Dermis microvascular lymphatic vessel endothelial cell (primary cell): ENCODE measurements at regions not wholly inside any gene's neighbourhood (a gene's known extent, or its start where the extent isn't known, plus 50 kb on each side); places are given as distances from the start of the nearest gene placed in this dataset.

Experiments used
- DNase-seq, 2 donors: peaks; one replicate each; pipeline versions ENCODE4 v3.0.0 to v3.0.0-alpha.2; 2010; ENCODE audit warnings: low read depth in 2 of 2

GRCh38 chr6:63371104-63371715, 51.4 kb upstream of the LGSN start:
- DNase-seq = no peak

GRCh38 chr6:63372951-63373533, 53.3 kb upstream of the LGSN start:
- no peak for DNase-seq

- no peak for DNase-seq
These were observed 69.5 kb upstream of the LGSN start for GRCh38 chr6:63389191-63389844.

GRCh38 chr6:63391203-63391970, 71.6 kb upstream of the LGSN start:
- DNase-seq = no peak

- DNase-seq = no peak
These were observed 72.4 kb upstream of the LGSN start for GRCh38 chr6:63392092-63392724.

GRCh38 chr6:63394656-63395308, 75.0 kb upstream of the LGSN start:
- DNase-seq = no peak

- DNase-seq = no peak
These were observed 75.6 kb upstream of the LGSN start for GRCh38 chr6:63395381-63395780.

GRCh38 chr6:63403725-63404124, 83.9 kb upstream of the LGSN start:
- DNase-seq = no peak

- no peak for DNase-seq
These were observed 90.9 kb upstream of the LGSN start for GRCh38 chr6:63410435-63411426.

- DNase-seq = no peak
These were observed 95.5 kb upstream of the LGSN start for GRCh38 chr6:63415286-63415685.

- no peak for DNase-seq
These were observed 99.0 kb upstream of the LGSN start for GRCh38 chr6:63418741-63419140.

GRCh38 chr6:63424636-63425035, 104.9 kb upstream of the LGSN start:
- no peak for DNase-seq

- DNase-seq = no peak
These were observed 105.7 kb upstream of the LGSN start for GRCh38 chr6:63425493-63425892.

- DNase-seq = no peak
These were observed 107.1 kb upstream of the LGSN start for GRCh38 chr6:63426844-63427243.

GRCh38 chr6:63427951-63428350, 108.2 kb upstream of the LGSN start:
- DNase-seq = no peak

- no peak for DNase-seq
These were observed 111.3 kb upstream of the LGSN start for GRCh38 chr6:63430985-63431519.

GRCh38 chr6:63434943-63435342, 115.2 kb upstream of the LGSN start:
- no peak for DNase-seq

GRCh38 chr6:63436356-63436755, 116.6 kb upstream of the LGSN start:
- DNase-seq = no peak

- no peak for DNase-seq
These were observed 117.3 kb upstream of the LGSN start for GRCh38 chr6:63437058-63437457.

GRCh38 chr6:63440057-63440456, 120.3 kb upstream of the LGSN start:
- DNase-seq = no peak
